Stimulated activated naive B cell treated with anti-CD40 and anti-IgM and Interleukin-4, amounts not matched to agents 10 μg/mL and 1 μg/mL and 100 μg/mL, for 72 hours (primary cell): ENCODE measurements at regions not wholly inside any gene's neighbourhood (a gene's known extent, or its start where the extent isn't known, plus 50 kb on each side); places are given as distances from the start of the nearest gene placed in this dataset.
"Not testable (repeated sequence)": the region's sequence is repeated elsewhere in the genome, so short reads cannot be mapped to it uniquely, and the experiment has no call there.

Experiments
- ATAC-seq, 2 donors: fragments of 150-1000 bp; cut with Tn5 transposase; replicated peaks; 2 replicates each; pipeline ENCODE4 v1.10.0; 2021; ENCODE audit warnings: moderate library complexity in 1 of 2
- DNase-seq: peaks from one replicate; pipeline ENCODE4 v3.0.0; 2021
- H3K27ac Mint-ChIP-seq: one replicate; pipeline ENCODE4 v1.8.0; 2022; ENCODE audit warnings: mild to moderate bottlenecking, mixed read lengths
- H3K27me3 Mint-ChIP-seq, 2 donors: one replicate each; pipeline ENCODE4 v1.8.0; 2022; ENCODE audit warnings: mixed read lengths in 2 of 2
- H3K36me3 Mint-ChIP-seq, 2 donors: one replicate each; pipeline ENCODE4 v1.8.0; 2022; ENCODE audit warnings: mixed read lengths in 2 of 2, mild to moderate bottlenecking in 1 of 2
- H3K4me1 Mint-ChIP-seq, 2 donors: one replicate each; pipeline ENCODE4 v1.8.0; 2022; ENCODE audit warnings: mixed read lengths in 2 of 2, mild to moderate bottlenecking in 1 of 2
- H3K4me3 Mint-ChIP-seq, 2 donors: one replicate each; pipeline ENCODE4 v1.8.0; 2022; ENCODE audit warnings: mild to moderate bottlenecking in 2 of 2, mixed read lengths in 2 of 2, moderate library complexity in 1 of 2
- H3K9me3 Mint-ChIP-seq, 2 donors: one replicate each; pipeline ENCODE4 v1.8.0; 2022; ENCODE audit warnings: mixed read lengths in 2 of 2, mild to moderate bottlenecking in 1 of 2

GRCh38 chr3:110918963-110919362 lies 152.7 kb upstream of the NECTIN3 start:
- H3K4me3 Mint-ChIP-seq, result no peak overlapping the region

GRCh38 chr3:110925798-110926197 lies 145.8 kb upstream of the NECTIN3 start:
- ATAC-seq (no peak), DNase-seq (no peak)
- no peaks in the 10 kb centered on the region for H3K4me1 Mint-ChIP-seq
- no peak overlapping the region for H3K27ac Mint-ChIP-seq
- no peaks in the 10 kb centered on the region for H3K36me3 Mint-ChIP-seq
- no peaks in the 10 kb centered on the region for H3K27me3 Mint-ChIP-seq
- no peak overlapping the region for H3K4me3 Mint-ChIP-seq
- peaks cover 0 to 1% of the 10 kb centered on the region in 2 donors for H3K9me3 Mint-ChIP-seq

More at GRCh38 chr3:110918963-110919362, 152.7 kb upstream of the NECTIN3 start:
- DNase-seq, result no peak
- no peaks in the 10 kb centered on the region for H3K36me3 Mint-ChIP-seq
- no peaks in the 10 kb centered on the region for H3K27me3 Mint-ChIP-seq
- ATAC-seq, result no peak
- peaks cover 0 to 4% of the 10 kb centered on the region in 2 donors for H3K9me3 Mint-ChIP-seq
- no peak overlapping the region for H3K27ac Mint-ChIP-seq
- no peaks in the 10 kb centered on the region for H3K4me1 Mint-ChIP-seq

- DNase-seq (no peak), ATAC-seq (no peak)
- Mint-ChIP-seq H3K36me3 (no peaks in the 10 kb centered on the region), H3K4me1 (no peaks in the 10 kb centered on the region), H3K9me3 (peaks cover 0 to 3% of the 10 kb centered on the region in 2 donors), H3K27me3 (no peaks in the 10 kb centered on the region), H3K27ac (no peak overlapping the region), H3K4me3 (no peak overlapping the region)
These were observed 143.5 kb upstream of the NECTIN3 start for GRCh38 chr3:110928016-110928662.

GRCh38 chr3:110929816-110930215 lies 141.8 kb upstream of the NECTIN3 start:
- DNase-seq (no peak), ATAC-seq (no peak)
- H3K27me3 Mint-ChIP-seq, result no peaks in the 10 kb centered on the region
- H3K27ac Mint-ChIP-seq, result no peak overlapping the region
- H3K9me3 Mint-ChIP-seq, result peaks cover 0 to 3% of the 10 kb centered on the region in 2 donors
- H3K4me1 Mint-ChIP-seq, result no peaks in the 10 kb centered on the region
- H3K4me3 Mint-ChIP-seq, result no peak overlapping the region
- no peaks in the 10 kb centered on the region for H3K36me3 Mint-ChIP-seq

GRCh38 chr3:110932567-110932966 lies 139.0 kb upstream of the NECTIN3 start:
- Mint-ChIP-seq H3K36me3 (no peaks in the 10 kb centered on the region), H3K4me1 (no peaks in the 10 kb centered on the region), H3K9me3 (peaks cover 0 to 3% of the 10 kb centered on the region in 2 donors), H3K27ac (no peak overlapping the region), H3K27me3 (no peaks in the 10 kb centered on the region), H3K4me3 (no peak overlapping the region)
- no peak for DNase-seq
- ATAC-seq, result no peak

GRCh38 chr3:110933821-110934426 lies 137.7 kb upstream of the NECTIN3 start:
- Mint-ChIP-seq H3K36me3 (no peaks in the 10 kb centered on the region), H3K9me3 (peaks cover 0 to 3% of the 10 kb centered on the region in 2 donors), H3K27me3 (no peaks in the 10 kb centered on the region), H3K4me3 (no peak overlapping the region), H3K4me1 (no peaks in the 10 kb centered on the region), H3K27ac (no peak overlapping the region)
- DNase-seq (no peak), ATAC-seq (no peak)

- Mint-ChIP-seq H3K27ac (no peak overlapping the region), H3K9me3 (peaks cover 4% of the 10 kb centered on the region in 2 donors), H3K4me3 (no peak overlapping the region), H3K4me1 (no peaks in the 10 kb centered on the region), H3K27me3 (no peaks in the 10 kb centered on the region), H3K36me3 (no peaks in the 10 kb centered on the region)
- DNase-seq, result no peak
- no peak for ATAC-seq
These were observed 133.0 kb upstream of the NECTIN3 start for GRCh38 chr3:110938629-110939028.

- Mint-ChIP-seq H3K9me3 (peaks cover 4 to 9% of the 10 kb centered on the region in 2 donors), H3K4me3 (no peak overlapping the region), H3K4me1 (no peaks in the 10 kb centered on the region), H3K27ac (no peak overlapping the region), H3K36me3 (no peaks in the 10 kb centered on the region), H3K27me3 (no peaks in the 10 kb centered on the region)
- ATAC-seq (no peak), DNase-seq (no peak)
These were observed 131.6 kb upstream of the NECTIN3 start for GRCh38 chr3:110940055-110940454.

- no peak overlapping the region for H3K27ac Mint-ChIP-seq
These were observed 126.8 kb upstream of the NECTIN3 start for GRCh38 chr3:110944782-110945181.

GRCh38 chr3:110946810-110947209 lies 124.8 kb upstream of the NECTIN3 start:
- ATAC-seq (no peak), DNase-seq (no peak)
- H3K36me3 Mint-ChIP-seq, result peaks cover 0 to 9% of the 10 kb centered on the region in 2 donors
- H3K4me1 Mint-ChIP-seq, result no peaks in the 10 kb centered on the region
- H3K27ac Mint-ChIP-seq, result no peak overlapping the region
- H3K4me3 Mint-ChIP-seq, result no peak overlapping the region
- H3K27me3 Mint-ChIP-seq, result no peaks in the 10 kb centered on the region
- peaks cover 29 to 40% of the 10 kb centered on the region in 2 donors for H3K9me3 Mint-ChIP-seq

More at GRCh38 chr3:110944782-110945181, 126.8 kb upstream of the NECTIN3 start:
- H3K27me3 Mint-ChIP-seq, result no peaks in the 10 kb centered on the region
- peaks cover 0 to 8% of the 10 kb centered on the region in 2 donors for H3K36me3 Mint-ChIP-seq
- no peaks in the 10 kb centered on the region for H3K4me1 Mint-ChIP-seq
- peaks cover 21 to 32% of the 10 kb centered on the region in 2 donors for H3K9me3 Mint-ChIP-seq
- H3K4me3 Mint-ChIP-seq, result no peak overlapping the region
- ATAC-seq (no peak), DNase-seq (no peak)

- not testable (repeated sequence) for H3K27ac Mint-ChIP-seq, ATAC-seq, H3K36me3 Mint-ChIP-seq, H3K4me1 Mint-ChIP-seq, H3K27me3 Mint-ChIP-seq, DNase-seq, H3K4me3 Mint-ChIP-seq
- H3K9me3 Mint-ChIP-seq, result peaks cover 32 to 41% of the 10 kb centered on the region in 2 donors
These were observed 122.4 kb upstream of the NECTIN3 start for GRCh38 chr3:110949194-110949593.

GRCh38 chr3:110955301-110955880 lies 116.2 kb upstream of the NECTIN3 start:
- Mint-ChIP-seq H3K9me3 (peaks cover 8 to 10% of the 10 kb centered on the region in 2 donors), H3K36me3 (no peaks in the 10 kb centered on the region), H3K27ac (no peak overlapping the region), H3K4me1 (no peaks in the 10 kb centered on the region), H3K27me3 (no peaks in the 10 kb centered on the region), H3K4me3 (no peak overlapping the region)
- ATAC-seq (no peak), DNase-seq (no peak)

GRCh38 chr3:110956081-110956480 lies 115.5 kb upstream of the NECTIN3 start:
- H3K4me3 Mint-ChIP-seq, result no peak overlapping the region
- DNase-seq, result no peak

GRCh38 chr3:110957247-110958025 lies 114.2 kb upstream of the NECTIN3 start:
- no peaks in the 10 kb centered on the region for H3K27me3 Mint-ChIP-seq
- no peak overlapping the region for H3K27ac Mint-ChIP-seq
- H3K4me3 Mint-ChIP-seq, result no peak overlapping the region
- DNase-seq, result no peak
- no peaks in the 10 kb centered on the region for H3K4me1 Mint-ChIP-seq
- peaks cover 4 to 5% of the 10 kb centered on the region in 2 donors for H3K9me3 Mint-ChIP-seq
- no peak for ATAC-seq
- H3K36me3 Mint-ChIP-seq, result no peaks in the 10 kb centered on the region

More at GRCh38 chr3:110956081-110956480, 115.5 kb upstream of the NECTIN3 start:
- H3K4me1 Mint-ChIP-seq, result no peaks in the 10 kb centered on the region
- H3K27ac Mint-ChIP-seq, result no peak overlapping the region
- peaks cover 7 to 8% of the 10 kb centered on the region in 2 donors for H3K9me3 Mint-ChIP-seq
- H3K36me3 Mint-ChIP-seq, result no peaks in the 10 kb centered on the region
- no peak for ATAC-seq
- H3K27me3 Mint-ChIP-seq, result no peaks in the 10 kb centered on the region
